Neural cell (in vitro differentiated cells): ENCODE measurements at regions not wholly inside any gene's neighbourhood (a gene's known extent, or its start where the extent isn't known, plus 50 kb on each side); places are given as distances from the start of the nearest gene placed in this dataset.

Experiments
- CTCF ChIP-seq: fragments of 450-650 bp; IDR thresholded peaks from 2 replicates; pipeline ENCODE4 v1.5.1; 2014; ENCODE audit warnings: antibody characterized with exemption, mild to moderate bottlenecking, moderate library complexity; ENCODE audit not compliant: poor library complexity, severe bottlenecking
- EZH2 ChIP-seq: fragments of 200-600, 300-800 bp; shearing (Covaris generic), sonication (generic); IDR thresholded peaks from 2 replicates; pipeline ENCODE4 v1.6.1; 2014; ENCODE audit warnings: antibody characterized with exemption, low read length, borderline replicate concordance, mild to moderate bottlenecking; ENCODE audit not compliant: insufficient read depth, poor library complexity, severe bottlenecking
- SMC3 ChIP-seq: fragments of 450-650 bp; conservative IDR thresholded peaks from 2 replicates; pipeline ENCODE4 v1.6.1; 2014; ENCODE audit warnings: antibody characterized with exemption, mild to moderate bottlenecking, moderate library complexity; ENCODE audit not compliant: poor library complexity
- TF ChIP-seq, protein P1 (sequence below): IDR thresholded peaks from 2 replicates; pipeline ENCODE4 v1.6.1; 2012; ENCODE audit warnings: borderline replicate concordance

- TF ChIP-seq CTCF, result no peak
- no peak for TF ChIP-seq SMC3
- TF ChIP-seq EZH2, result no peak
- TF ChIP-seq, protein P1, sequence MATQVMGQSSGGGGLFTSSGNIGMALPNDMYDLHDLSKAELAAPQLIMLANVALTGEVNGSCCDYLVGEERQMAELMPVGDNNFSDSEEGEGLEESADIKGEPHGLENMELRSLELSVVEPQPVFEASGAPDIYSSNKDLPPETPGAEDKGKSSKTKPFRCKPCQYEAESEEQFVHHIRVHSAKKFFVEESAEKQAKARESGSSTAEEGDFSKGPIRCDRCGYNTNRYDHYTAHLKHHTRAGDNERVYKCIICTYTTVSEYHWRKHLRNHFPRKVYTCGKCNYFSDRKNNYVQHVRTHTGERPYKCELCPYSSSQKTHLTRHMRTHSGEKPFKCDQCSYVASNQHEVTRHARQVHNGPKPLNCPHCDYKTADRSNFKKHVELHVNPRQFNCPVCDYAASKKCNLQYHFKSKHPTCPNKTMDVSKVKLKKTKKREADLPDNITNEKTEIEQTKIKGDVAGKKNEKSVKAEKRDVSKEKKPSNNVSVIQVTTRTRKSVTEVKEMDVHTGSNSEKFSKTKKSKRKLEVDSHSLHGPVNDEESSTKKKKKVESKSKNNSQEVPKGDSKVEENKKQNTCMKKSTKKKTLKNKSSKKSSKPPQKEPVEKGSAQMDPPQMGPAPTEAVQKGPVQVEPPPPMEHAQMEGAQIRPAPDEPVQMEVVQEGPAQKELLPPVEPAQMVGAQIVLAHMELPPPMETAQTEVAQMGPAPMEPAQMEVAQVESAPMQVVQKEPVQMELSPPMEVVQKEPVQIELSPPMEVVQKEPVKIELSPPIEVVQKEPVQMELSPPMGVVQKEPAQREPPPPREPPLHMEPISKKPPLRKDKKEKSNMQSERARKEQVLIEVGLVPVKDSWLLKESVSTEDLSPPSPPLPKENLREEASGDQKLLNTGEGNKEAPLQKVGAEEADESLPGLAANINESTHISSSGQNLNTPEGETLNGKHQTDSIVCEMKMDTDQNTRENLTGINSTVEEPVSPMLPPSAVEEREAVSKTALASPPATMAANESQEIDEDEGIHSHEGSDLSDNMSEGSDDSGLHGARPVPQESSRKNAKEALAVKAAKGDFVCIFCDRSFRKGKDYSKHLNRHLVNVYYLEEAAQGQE, result no peak
These were observed 63.5 kb upstream of the NEDD9 start for GRCh38 chr6:11295969-11296368.
